H1 (cell line): ENCODE measurements at regions not wholly inside any gene's neighbourhood (a gene's known extent, or its start where the extent isn't known, plus 50 kb on each side); places are given as distances from the start of the nearest gene placed in this dataset.

Experiments
- CTCF ChIA-PET: fragments of 300-600 bp; sonication (Branson Sonifier 250); formaldehyde crosslinking; loops from one replicate; lab custom pipeline; 2021; ENCODE audit not compliant: partially characterized antibody; lab: Charles Lee
- POLR2A ChIA-PET: fragments of 300-600 bp; sonication (Branson Sonifier 250); formaldehyde crosslinking; loops from one replicate; lab custom pipeline; 2021; ENCODE audit warnings: inconsistent platforms; ENCODE audit not compliant: partially characterized antibody; lab: Charles Lee
- DNase-seq, 2 experiments: peaks; one replicate each; pipeline versions ENCODE4 v3.0.0 to v3.0.0-alpha.2; 2010 to 2022; ENCODE audit warnings: low spot score in 2 of 2, low read depth in 1 of 2, mixed read lengths in 1 of 2
- FAIRE-seq: peaks from 2 replicates; lab custom pipeline; 2011; peaks lifted over from hg19 to GRCh38; lab: Jason Lieb, UNC
- H2AFZ ChIP-seq: 2 replicates; pipeline ENCODE4 v1.8.1; 2012; ENCODE audit warnings: low read length, inconsistent platforms
- H2AK5ac ChIP-seq: 2 replicates; pipeline ENCODE4 v1.6.1; 2013; ENCODE audit warnings: low read depth, low read length
- H2BK120ac ChIP-seq: replicated peaks from 2 replicates; pipeline ENCODE3; 2013; ENCODE audit warnings: low read depth, low read length, inconsistent platforms
- H2BK12ac ChIP-seq: 2 replicates; pipeline ENCODE4 v1.6.1; 2013; ENCODE audit warnings: low read depth, low read length
- H2BK15ac ChIP-seq: 2 replicates; pipeline ENCODE4 v1.6.1; 2013; ENCODE audit warnings: low read length
- H2BK20ac ChIP-seq: 2 replicates; pipeline ENCODE4 v1.6.1; 2013; ENCODE audit warnings: low read length
- H2BK5ac ChIP-seq: 2 replicates; pipeline ENCODE4 v1.6.1; 2013; ENCODE audit warnings: low read depth, low read length
- H3K14ac ChIP-seq: 2 replicates; pipeline ENCODE4 v1.6.1; 2013; ENCODE audit warnings: inconsistent platforms; ENCODE audit not compliant: insufficient read length
- H3K18ac ChIP-seq: 2 replicates; pipeline ENCODE4 v1.6.1; 2013; ENCODE audit warnings: low read length; ENCODE audit errors: extremely low read depth
- H3K23ac ChIP-seq: 2 replicates; pipeline ENCODE4 v1.6.1; 2013; ENCODE audit warnings: inconsistent platforms; ENCODE audit not compliant: insufficient read length
- H3K23me2 ChIP-seq: 2 replicates; pipeline ENCODE4 v1.6.1; 2013; ENCODE audit warnings: low read depth, low read length
- H3K27ac ChIP-seq: 2 replicates; pipeline ENCODE4 v1.6.1; 2011; ENCODE audit warnings: low read depth, low read length, inconsistent platforms
- H3K27me3 ChIP-seq, 4 experiments: replicated peaks in 1 of 4; 1 replicate in 1 of 4; 2 replicates in 3 of 4; pipeline versions ENCODE4 v1.6.1 to v1.8.1; 2011 to 2013; ENCODE audit warnings: low read length in 3 of 4, mild to moderate bottlenecking in 3 of 4, inconsistent platforms in 2 of 4, mixed read lengths in 2 of 4, moderate library complexity in 1 of 4; ENCODE audit not compliant: control insufficient read depth in 3 of 4, insufficient read depth in 3 of 4; ENCODE audit errors: extremely low read depth in 1 of 4
- H3K36me3 ChIP-seq, 4 experiments: 2 replicates each; pipeline versions ENCODE4 v1.6.1 to v1.8.1; 2011 to 2013; ENCODE audit warnings: mild to moderate bottlenecking in 4 of 4, low read length in 3 of 4, moderate library complexity in 2 of 4, control low read depth in 1 of 4, inconsistent platforms in 1 of 4; ENCODE audit not compliant: insufficient read depth in 4 of 4, control insufficient read depth in 2 of 4
- H3K4ac ChIP-seq: replicated peaks from 2 replicates; pipeline ENCODE3; 2013; ENCODE audit warnings: low read length, low read depth, mixed read lengths, inconsistent platforms; ENCODE audit not compliant: insufficient read length
- H3K4me1 ChIP-seq, 4 experiments: replicated peaks in 1 of 4; 1 replicate in 1 of 4; 2 replicates in 3 of 4; pipeline versions ENCODE4 v1.6.1 to v1.8.1; 2011 to 2013; ENCODE audit warnings: low read length in 3 of 4, inconsistent platforms in 2 of 4, mixed read lengths in 1 of 4; ENCODE audit not compliant: insufficient read depth in 4 of 4, control insufficient read depth in 3 of 4
- H3K4me2 ChIP-seq, 2 experiments: 2 replicates each; pipeline versions ENCODE4 v1.6.1 to v1.8.1; 2011 to 2013; ENCODE audit warnings: low read depth in 2 of 2, low read length in 2 of 2, control low read depth in 1 of 2, inconsistent platforms in 1 of 2, mild to moderate bottlenecking in 1 of 2; ENCODE audit not compliant: insufficient read depth in 1 of 2
- H3K4me3 ChIP-seq, 4 experiments: fragments of 200-600, 300-600 bp in 1 of 4; sonication (generic), shearing (Covaris generic), sonication (Bioruptor Twin) in 1 of 4; 2 replicates each; pipeline versions ENCODE4 v1.5.1 to v1.8.1; 2011 to 2016; ENCODE audit warnings: low read length in 4 of 4, low read depth in 3 of 4, control low read depth in 2 of 4, inconsistent platforms in 2 of 4, mild to moderate bottlenecking in 2 of 4, mixed read lengths in 1 of 4, moderate library complexity in 1 of 4; ENCODE audit not compliant: insufficient read depth in 2 of 4; ENCODE audit errors: extremely low read depth in 1 of 4
- H3K56ac ChIP-seq: replicated peaks from 2 replicates; pipeline ENCODE3; 2013; ENCODE audit warnings: low read depth, mild to moderate bottlenecking, mixed read lengths, low read length, inconsistent platforms; ENCODE audit not compliant: insufficient read length
- H3K79me1 ChIP-seq: 2 replicates; pipeline ENCODE4 v1.6.1; 2013; ENCODE audit warnings: low read depth, low read length, control low read depth
- H3K79me2 ChIP-seq, 2 experiments: 2 replicates each; pipeline versions ENCODE4 v1.6.1 to v1.8.1; 2012 to 2013; ENCODE audit warnings: low read length in 2 of 2, mild to moderate bottlenecking in 2 of 2, inconsistent platforms in 1 of 2; ENCODE audit not compliant: insufficient read depth in 2 of 2, control insufficient read depth in 1 of 2
- H3K9ac ChIP-seq, 4 experiments: replicated peaks in 1 of 4; 1 replicate in 1 of 4; 2 replicates in 3 of 4; pipeline versions ENCODE4 v1.6.1 to v1.8.1; 2011 to 2013; ENCODE audit warnings: low read depth in 3 of 4, low read length in 3 of 4, control low read depth in 2 of 4, mild to moderate bottlenecking in 2 of 4, moderate library complexity in 2 of 4, inconsistent platforms in 1 of 4; ENCODE audit errors: extremely low read depth in 1 of 4
- H3K9me3 ChIP-seq, 2 experiments: 2 replicates each; pipeline versions ENCODE4 v1.6.1 to v1.8.1; 2012 to 2013; ENCODE audit warnings: mild to moderate bottlenecking in 2 of 2, moderate library complexity in 2 of 2, control low read depth in 1 of 2, inconsistent platforms in 1 of 2, low read depth in 1 of 2, low read length in 1 of 2, mixed read lengths in 1 of 2; ENCODE audit not compliant: insufficient read depth in 2 of 2
- H4K20me1 ChIP-seq, 2 experiments: replicated peaks in 1 of 2; 2 replicates each; pipeline versions ENCODE3 to v1.8.1; 2011 to 2013; ENCODE audit warnings: inconsistent platforms in 2 of 2, low read length in 2 of 2, mild to moderate bottlenecking in 1 of 2; ENCODE audit not compliant: insufficient read depth in 2 of 2, control insufficient read depth in 1 of 2
- H4K5ac ChIP-seq: 2 replicates; pipeline ENCODE4 v1.6.1; 2013; ENCODE audit warnings: low read length, low read depth, mixed read lengths, inconsistent platforms; ENCODE audit not compliant: insufficient read length
- H4K8ac ChIP-seq: 2 replicates; pipeline ENCODE4 v1.8.0; 2013; ENCODE audit warnings: mild to moderate bottlenecking, moderate library complexity, low read length, inconsistent platforms; ENCODE audit not compliant: insufficient read depth; ENCODE audit errors: extremely low read depth
- H4K91ac ChIP-seq: replicated peaks from 2 replicates; pipeline ENCODE3; 2013; ENCODE audit warnings: low read length, mixed read lengths, inconsistent platforms; ENCODE audit not compliant: insufficient read length
- KDM4A ChIP-seq: IDR thresholded peaks from one replicate; pipeline ENCODE4 v1.7.1; 2012; ENCODE audit warnings: low read depth, mild to moderate bottlenecking, moderate library complexity, low read length, inconsistent platforms; ENCODE audit not compliant: severe bottlenecking
- POLR2A ChIP-seq, 2 experiments: IDR thresholded peaks; 1 replicate in 1 of 2; 2 replicates in 1 of 2; pipeline ENCODE4 v1.6.1; 2011; ENCODE audit warnings: low read depth in 2 of 2, low read length in 2 of 2, mild to moderate bottlenecking in 2 of 2; ENCODE audit errors: control extremely low read depth in 1 of 2
- RBBP5 ChIP-seq: IDR thresholded peaks from 2 replicates; pipeline ENCODE4 v1.7.1; 2012; ENCODE audit warnings: low read depth, mild to moderate bottlenecking, inconsistent platforms, low read length, moderate library complexity, borderline replicate concordance
- RNF2 ChIP-seq: fragments of 200-900, 300-1000 bp; sonication (generic); IDR thresholded peaks from 2 replicates; pipeline ENCODE4 v1.7.1; 2016; ENCODE audit warnings: borderline replicate concordance, low read depth, mild to moderate bottlenecking, antibody characterized with exemption, low read length; ENCODE audit not compliant: poor library complexity, severe bottlenecking; ENCODE audit errors: missing control alignments
- SAP30 ChIP-seq: fragments of 300-600 bp; sonication (generic); IDR thresholded peaks from 2 replicates; pipeline ENCODE4 v1.7.1; 2012; ENCODE audit warnings: low read length, moderate library complexity, mild to moderate bottlenecking, inconsistent platforms; ENCODE audit not compliant: insufficient read depth, insufficient replicate concordance
- SIRT6 ChIP-seq: IDR thresholded peaks from one replicate; pipeline ENCODE4 v1.7.1; 2012; ENCODE audit warnings: low read length, inconsistent platforms
- SIX5 ChIP-seq: IDR thresholded peaks from 2 replicates; pipeline ENCODE4 v1.6.1; 2011; ENCODE audit warnings: mild to moderate bottlenecking, low read depth, low read length
- SP1 ChIP-seq: IDR thresholded peaks from 2 replicates; pipeline ENCODE4 v1.6.1; 2011; ENCODE audit warnings: low read depth, low read length
- SP2 ChIP-seq: IDR thresholded peaks from 2 replicates; pipeline ENCODE4 v1.6.1; 2012; ENCODE audit warnings: mild to moderate bottlenecking, low read length, inconsistent platforms
- TAF1 ChIP-seq: IDR thresholded peaks from 2 replicates; pipeline ENCODE4 v1.6.1; 2011; ENCODE audit warnings: mild to moderate bottlenecking, low read depth, low read length
- ZNF274 ChIP-seq: IDR thresholded peaks from 2 replicates; pipeline ENCODE4 v1.7.0; 2012; ENCODE audit warnings: low read length, borderline replicate concordance; ENCODE audit errors: extremely low read depth
- WGBS, 2 experiments: shearing (Covaris generic) in 1 of 2; methylation state at CpG; one replicate each; pipeline versions ENCODE4 v1.1.6 to v1.1.7; 2013 to 2015; ENCODE audit warnings: low lambda C conversion rate in 2 of 2, mixed read lengths in 2 of 2, inconsistent platforms in 1 of 2, low coverage in 1 of 2, missing lambda C conversion rate in 1 of 2; ENCODE audit not compliant: insufficient replicate concordance in 2 of 2, insufficient coverage in 1 of 2, insufficient read length in 1 of 2; ENCODE audit errors: extremely low coverage in 1 of 2, missing lambda C conversion rate in 1 of 2; 5-methylcytosine and 5-hydroxymethylcytosine counted together
- TF ChIP-seq, protein P1 (sequence below), 3 experiments: IDR thresholded peaks; 1 replicate in 2 of 3; 2 replicates in 1 of 3; pipeline versions ENCODE4 v1.5.1 to v1.6.1; 2011; ENCODE audit warnings: low read length in 3 of 3, mild to moderate bottlenecking in 3 of 3, inconsistent platforms in 2 of 3, low read depth in 1 of 3, moderate library complexity in 1 of 3; ENCODE audit not compliant: insufficient read depth in 1 of 3; ENCODE audit errors: control extremely low read depth in 1 of 3

GRCh38 chr1:244284641-244285156, 167.0 kb downstream of the ADSS2 start:
- Histone ChIP-seq H3K36me3 (no peaks in the 10 kb centered on the region), H2AK5ac (no peak overlapping the region), H3K56ac (no peak overlapping the region), H2BK15ac (no peak overlapping the region), H3K4me3 (no peak overlapping the region), H2BK20ac (no peak overlapping the region), H4K8ac (no peak overlapping the region), H4K20me1 (no peaks in the 10 kb centered on the region), H2BK12ac (no peak overlapping the region), H3K4me1 (no peaks in the 10 kb centered on the region), H3K27ac (no peak overlapping the region), H3K79me2 (no peaks in the 10 kb centered on the region), H2AFZ (no peak overlapping the region), H4K91ac (no peak overlapping the region), H2BK5ac (no peak overlapping the region), H3K79me1 (no peaks in the 10 kb centered on the region), H3K9me3 (no peaks in the 10 kb centered on the region), H3K4me2 (no peak overlapping the region), H3K27me3 (peaks cover 0 to 2% (median 0%) of the 10 kb centered on the region in 4 experiments; a peak in 1 of 7 replicates), H4K5ac (no peak overlapping the region), H3K23me2 (no peaks in the 10 kb centered on the region), H2BK120ac (no peak overlapping the region), H3K9ac (no peak overlapping the region), H3K23ac (no peak overlapping the region), H3K4ac (no peak overlapping the region), H3K18ac (no peak overlapping the region), H3K14ac (no peak overlapping the region)
- DNase-seq (no peak), FAIRE-seq (no peak)
- POLR2A ChIA-PET = no interaction called here
- CTCF ChIA-PET = interaction anchor here (3.7 kb wide), 1 partner anchor 13 kb away, joined by 15 read pairs; no protein-coding TSS in a partner anchor
- 93% methylated on average over 17 of the region's 17 CpGs; no CpG with 5 or more reads in 1 of the 2 experiments for WGBS, 2 experiments
- TF ChIP-seq ZNF274 (no peak), KDM4A (no peak), SIX5 (no peak), SIRT6 (no peak), TAF1 (no peak), SAP30 (no peak), SP1 (no peak), SP2 (no peak), RNF2 (no peak), RBBP5 (no peak), POLR2A (IDR thresholded peaks at IDR 0.05; ENCODE audit: control extremely low read depth in 1 of 2, low read depth in 2 of 2, low read length in 2 of 2) (no peak)
- TF ChIP-seq, protein P1, sequence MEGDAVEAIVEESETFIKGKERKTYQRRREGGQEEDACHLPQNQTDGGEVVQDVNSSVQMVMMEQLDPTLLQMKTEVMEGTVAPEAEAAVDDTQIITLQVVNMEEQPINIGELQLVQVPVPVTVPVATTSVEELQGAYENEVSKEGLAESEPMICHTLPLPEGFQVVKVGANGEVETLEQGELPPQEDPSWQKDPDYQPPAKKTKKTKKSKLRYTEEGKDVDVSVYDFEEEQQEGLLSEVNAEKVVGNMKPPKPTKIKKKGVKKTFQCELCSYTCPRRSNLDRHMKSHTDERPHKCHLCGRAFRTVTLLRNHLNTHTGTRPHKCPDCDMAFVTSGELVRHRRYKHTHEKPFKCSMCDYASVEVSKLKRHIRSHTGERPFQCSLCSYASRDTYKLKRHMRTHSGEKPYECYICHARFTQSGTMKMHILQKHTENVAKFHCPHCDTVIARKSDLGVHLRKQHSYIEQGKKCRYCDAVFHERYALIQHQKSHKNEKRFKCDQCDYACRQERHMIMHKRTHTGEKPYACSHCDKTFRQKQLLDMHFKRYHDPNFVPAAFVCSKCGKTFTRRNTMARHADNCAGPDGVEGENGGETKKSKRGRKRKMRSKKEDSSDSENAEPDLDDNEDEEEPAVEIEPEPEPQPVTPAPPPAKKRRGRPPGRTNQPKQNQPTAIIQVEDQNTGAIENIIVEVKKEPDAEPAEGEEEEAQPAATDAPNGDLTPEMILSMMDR (IDR thresholded peaks at IDR 0.05; ENCODE audit: control extremely low read depth in 1 of 3, insufficient read depth in 1 of 3, low read depth in 1 of 3, low read length in 3 of 3) = no peak
